GM12878 (cell line): ENCODE measurements at regions not wholly inside any gene's neighbourhood (a gene's known extent, or its start where the extent isn't known, plus 50 kb on each side); places are given as distances from the start of the nearest gene placed in this dataset.

Experiments
- BMI1 ChIP-seq: fragments of 450-650 bp; IDR thresholded peaks from 2 replicates; pipeline ENCODE4 v1.6.1; 2016; ENCODE audit warnings: mild to moderate bottlenecking, moderate library complexity, borderline replicate concordance
- FOXK2 ChIP-seq: fragments of 450-650 bp; IDR thresholded peaks from 2 replicates; pipeline ENCODE4 v1.6.1; 2017; ENCODE audit warnings: mild to moderate bottlenecking, moderate library complexity
- IKZF1 ChIP-seq: fragments of 450-650 bp; conservative IDR thresholded peaks from 2 replicates; pipeline ENCODE4 v1.6.1; 2017; ENCODE audit warnings: antibody characterized with exemption, mild to moderate bottlenecking
- JUND ChIP-seq: IDR thresholded peaks from 2 replicates; pipeline ENCODE4 v1.6.1; 2012; ENCODE audit warnings: low read depth, mild to moderate bottlenecking, low read length, improper control_type of control experiment, moderate library complexity
- KAT2A ChIP-seq: conservative IDR thresholded peaks from 2 replicates; pipeline ENCODE4 v1.6.1; 2011; ENCODE audit warnings: low read depth, low read length; ENCODE audit not compliant: control insufficient read depth
- POLR2A ChIP-seq: IDR thresholded peaks from 2 replicates; pipeline ENCODE4 v1.6.1; 2011; ENCODE audit warnings: low read depth, mild to moderate bottlenecking, low read length
- POLR2AphosphoS5 ChIP-seq: IDR thresholded peaks from 2 replicates; pipeline ENCODE4 v1.6.1; 2011; ENCODE audit warnings: mild to moderate bottlenecking, low read length, inconsistent platforms
- SMAD1 ChIP-seq: fragments of 450-650 bp; IDR thresholded peaks from 2 replicates; pipeline ENCODE4 v1.6.1; 2018; ENCODE audit warnings: mild to moderate bottlenecking, low read depth; ENCODE audit not compliant: partially characterized antibody
- TBL1XR1 ChIP-seq: IDR thresholded peaks from 2 replicates; pipeline ENCODE4 v1.6.1; 2012; ENCODE audit warnings: low read depth, low read length, improper control_type of control experiment
- TF ChIP-seq, protein P1 (sequence below), 3 experiments: IDR thresholded peaks in 2 of 3; conservative IDR thresholded peaks in 1 of 3; 2 replicates each; pipeline ENCODE4 v1.5.1; 2011; ENCODE audit warnings: low read depth in 3 of 3, low read length in 3 of 3, mild to moderate bottlenecking in 3 of 3, control low read depth in 2 of 3, moderate library complexity in 2 of 3, inconsistent platforms in 1 of 3, mixed read lengths in 1 of 3; ENCODE audit not compliant: control insufficient read depth in 2 of 3, insufficient read depth in 1 of 3; ENCODE audit errors: extremely low read depth in 1 of 3
- TF ChIP-seq, protein P2 (sequence below): IDR thresholded peaks from 2 replicates; pipeline ENCODE4 v1.6.1; 2011; ENCODE audit warnings: borderline replicate concordance, low read depth, mild to moderate bottlenecking, moderate library complexity, mixed read lengths, low read length; ENCODE audit not compliant: insufficient read depth; ENCODE audit errors: extremely low read length

DNA sequence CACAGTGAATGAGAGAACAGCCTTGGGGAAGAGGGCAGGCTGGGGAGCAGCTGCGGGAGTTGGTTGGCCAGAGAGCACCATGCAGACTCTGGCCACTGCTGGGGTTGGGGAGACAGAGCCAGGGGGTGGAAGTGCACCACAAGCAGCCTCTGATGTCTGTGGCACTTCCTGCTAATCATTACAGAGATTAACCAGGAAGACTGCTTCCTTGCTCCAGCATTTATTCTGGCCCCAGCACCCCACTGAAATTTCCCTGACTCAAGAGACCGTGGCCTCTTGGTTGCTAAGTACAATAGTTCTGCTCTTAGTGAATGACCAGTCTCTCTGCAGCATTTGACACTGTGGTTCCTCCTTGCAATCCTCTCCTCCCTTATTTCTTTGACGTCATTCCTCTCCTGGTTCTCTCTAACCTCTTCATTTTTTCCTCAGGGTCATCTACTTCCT lies 266.2 kb upstream of the ROPN1 start:
- TF ChIP-seq TBL1XR1 = no peak
- TF ChIP-seq, protein P1, sequence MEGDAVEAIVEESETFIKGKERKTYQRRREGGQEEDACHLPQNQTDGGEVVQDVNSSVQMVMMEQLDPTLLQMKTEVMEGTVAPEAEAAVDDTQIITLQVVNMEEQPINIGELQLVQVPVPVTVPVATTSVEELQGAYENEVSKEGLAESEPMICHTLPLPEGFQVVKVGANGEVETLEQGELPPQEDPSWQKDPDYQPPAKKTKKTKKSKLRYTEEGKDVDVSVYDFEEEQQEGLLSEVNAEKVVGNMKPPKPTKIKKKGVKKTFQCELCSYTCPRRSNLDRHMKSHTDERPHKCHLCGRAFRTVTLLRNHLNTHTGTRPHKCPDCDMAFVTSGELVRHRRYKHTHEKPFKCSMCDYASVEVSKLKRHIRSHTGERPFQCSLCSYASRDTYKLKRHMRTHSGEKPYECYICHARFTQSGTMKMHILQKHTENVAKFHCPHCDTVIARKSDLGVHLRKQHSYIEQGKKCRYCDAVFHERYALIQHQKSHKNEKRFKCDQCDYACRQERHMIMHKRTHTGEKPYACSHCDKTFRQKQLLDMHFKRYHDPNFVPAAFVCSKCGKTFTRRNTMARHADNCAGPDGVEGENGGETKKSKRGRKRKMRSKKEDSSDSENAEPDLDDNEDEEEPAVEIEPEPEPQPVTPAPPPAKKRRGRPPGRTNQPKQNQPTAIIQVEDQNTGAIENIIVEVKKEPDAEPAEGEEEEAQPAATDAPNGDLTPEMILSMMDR (IDR thresholded peaks at IDR 0.05 in 2 of 3, conservative IDR thresholded peaks at IDR 0.05 in 1 of 3; ENCODE audit: control insufficient read depth in 2 of 3, extremely low read depth in 1 of 3, insufficient read depth in 1 of 3, low read depth in 3 of 3, low read length in 3 of 3) = no peak
- TF ChIP-seq KAT2A = no peak
- TF ChIP-seq JUND = no peak
- TF ChIP-seq FOXK2 = no peak
- no peak for TF ChIP-seq SMAD1
- no peak for TF ChIP-seq POLR2A
- no peak for TF ChIP-seq BMI1
- no peak for TF ChIP-seq POLR2AphosphoS5
- no peak for TF ChIP-seq IKZF1
- TF ChIP-seq, protein P2, sequence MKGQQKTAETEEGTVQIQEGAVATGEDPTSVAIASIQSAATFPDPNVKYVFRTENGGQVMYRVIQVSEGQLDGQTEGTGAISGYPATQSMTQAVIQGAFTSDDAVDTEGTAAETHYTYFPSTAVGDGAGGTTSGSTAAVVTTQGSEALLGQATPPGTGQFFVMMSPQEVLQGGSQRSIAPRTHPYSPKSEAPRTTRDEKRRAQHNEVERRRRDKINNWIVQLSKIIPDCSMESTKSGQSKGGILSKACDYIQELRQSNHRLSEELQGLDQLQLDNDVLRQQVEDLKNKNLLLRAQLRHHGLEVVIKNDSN = no peak
